ENCODE measurements at regions not wholly inside any gene's neighbourhood (a gene's known extent, or its start where the extent isn't known, plus 50 kb on each side); places are given as distances from the start of the nearest gene placed in this dataset.

DNA sequence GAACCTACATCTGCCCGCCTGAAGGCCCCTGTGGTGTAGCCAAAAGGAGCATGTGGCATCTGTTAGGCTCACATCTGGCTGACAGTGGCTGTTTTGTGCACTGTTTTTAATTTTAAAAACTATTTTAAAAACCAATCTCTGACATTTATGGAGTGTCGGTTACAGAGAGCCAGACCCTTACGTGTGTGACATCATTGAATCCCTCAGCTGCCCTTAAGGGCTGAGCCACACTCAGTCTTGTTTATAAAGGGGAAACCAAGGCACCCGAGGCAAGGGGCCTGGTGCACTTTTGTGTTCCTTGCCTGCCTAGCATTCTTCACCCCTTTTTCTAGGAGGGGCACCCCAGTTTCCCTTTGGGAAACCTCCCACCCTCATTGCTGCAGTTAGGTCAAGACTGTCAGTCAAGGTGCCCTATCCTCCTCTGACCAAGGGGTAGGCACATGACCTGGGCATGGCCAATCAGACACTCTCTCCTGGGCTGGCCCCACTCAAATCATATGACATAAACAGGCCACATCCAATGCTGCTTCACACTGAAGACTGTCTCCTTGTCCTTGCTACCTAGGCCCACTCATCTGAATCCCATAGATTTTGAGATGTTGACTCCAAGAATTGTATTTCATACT is 105.3 kb downstream of the LSM3 start:
- TF ChIP-seq, protein P1, sequence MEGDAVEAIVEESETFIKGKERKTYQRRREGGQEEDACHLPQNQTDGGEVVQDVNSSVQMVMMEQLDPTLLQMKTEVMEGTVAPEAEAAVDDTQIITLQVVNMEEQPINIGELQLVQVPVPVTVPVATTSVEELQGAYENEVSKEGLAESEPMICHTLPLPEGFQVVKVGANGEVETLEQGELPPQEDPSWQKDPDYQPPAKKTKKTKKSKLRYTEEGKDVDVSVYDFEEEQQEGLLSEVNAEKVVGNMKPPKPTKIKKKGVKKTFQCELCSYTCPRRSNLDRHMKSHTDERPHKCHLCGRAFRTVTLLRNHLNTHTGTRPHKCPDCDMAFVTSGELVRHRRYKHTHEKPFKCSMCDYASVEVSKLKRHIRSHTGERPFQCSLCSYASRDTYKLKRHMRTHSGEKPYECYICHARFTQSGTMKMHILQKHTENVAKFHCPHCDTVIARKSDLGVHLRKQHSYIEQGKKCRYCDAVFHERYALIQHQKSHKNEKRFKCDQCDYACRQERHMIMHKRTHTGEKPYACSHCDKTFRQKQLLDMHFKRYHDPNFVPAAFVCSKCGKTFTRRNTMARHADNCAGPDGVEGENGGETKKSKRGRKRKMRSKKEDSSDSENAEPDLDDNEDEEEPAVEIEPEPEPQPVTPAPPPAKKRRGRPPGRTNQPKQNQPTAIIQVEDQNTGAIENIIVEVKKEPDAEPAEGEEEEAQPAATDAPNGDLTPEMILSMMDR (conservative IDR thresholded peaks at IDR 0.05) = no peak
- TF ChIP-seq EZH2 (IDR thresholded peaks at IDR 0.05; ENCODE audit: low read depth) = no peak
